Sciatic nerve (tissue), 2 donors: ENCODE measurements at regions not wholly inside any gene's neighbourhood (a gene's known extent, or its start where the extent isn't known, plus 50 kb on each side); places are given as distances from the start of the nearest gene placed in this dataset.

Source experiments
- ATAC-seq: fragments of 200-7000 bp; cut with Tn5 transposase; one replicate; pipeline ENCODE4 v1.9.1; 2020; ENCODE audit warnings: mild to moderate bottlenecking, moderate library complexity
- DNase-seq: peaks from one replicate; pipeline ENCODE4 v3.0.0-alpha.2; 2020; ENCODE audit warnings: low spot score
- intact Hi-C: fragments of 100-400 bp; cut with DNase I; formaldehyde crosslinking; loops from one replicate; pipeline ENCODE4 v1.14.2; 2022
- donor health status: DM: no; HTN: no; CAD: no.
- donor health status: DM: no; HTN: no; CAD: no.

- intact Hi-C loops, result loop anchor here (5.0 kb wide), 1 partner anchor 172 kb away; no protein-coding TSS in a partner anchor
- ATAC-seq (no peak), DNase-seq (no peak)
These were observed 383.3 kb upstream of the MYT1L start for GRCh38 chr2:2714408-2714807.

- DNase-seq (no peak), ATAC-seq (no peak)
- intact Hi-C loops, result no loop called here
These were observed 378.3 kb upstream of the MYT1L start for GRCh38 chr2:2709431-2709770.

- no peak for DNase-seq
- ATAC-seq, result no peak
- intact Hi-C loops, result no loop called here
These were observed 377.7 kb upstream of the MYT1L start for GRCh38 chr2:2708575-2709430.

GRCh38 chr2:2707206-2707991 lies 376.3 kb upstream of the MYT1L start:
- no peak for ATAC-seq
- no peak for DNase-seq
- intact Hi-C loops, result no loop called here

- ATAC-seq, result no peak
- DNase-seq, result no peak
- intact Hi-C loops, result no loop called here
These were observed 375.2 kb upstream of the MYT1L start for GRCh38 chr2:2706306-2706705.

- intact Hi-C loops, result no loop called here
- no peak for ATAC-seq
- no peak for DNase-seq
These were observed 374.8 kb upstream of the MYT1L start for GRCh38 chr2:2705871-2706270.

GRCh38 chr2:2704428-2705090 lies 373.5 kb upstream of the MYT1L start:
- no peak for ATAC-seq
- intact Hi-C loops, result no loop called here
- no peak for DNase-seq

GRCh38 chr2:2703762-2704427 lies 372.8 kb upstream of the MYT1L start:
- DNase-seq (no peak), ATAC-seq (no peak)
- intact Hi-C loops, result no loop called here

- intact Hi-C loops, result no loop called here
- DNase-seq (no peak), ATAC-seq (no peak)
These were observed 372.1 kb upstream of the MYT1L start for GRCh38 chr2:2703172-2703571.

- ATAC-seq (no peak), DNase-seq (no peak)
- intact Hi-C loops, result no loop called here
These were observed 371.3 kb upstream of the MYT1L start for GRCh38 chr2:2702385-2702784.

GRCh38 chr2:2701813-2702212 lies 370.7 kb upstream of the MYT1L start:
- DNase-seq (no peak), ATAC-seq (no peak)
- intact Hi-C loops, result no loop called here

- DNase-seq (no peak), ATAC-seq (no peak)
- intact Hi-C loops, result no loop called here
These were observed 370.2 kb upstream of the MYT1L start for GRCh38 chr2:2701176-2701781.

GRCh38 chr2:2699121-2699505 lies 368.0 kb upstream of the MYT1L start:
- intact Hi-C loops, result no loop called here
- DNase-seq (no peak), ATAC-seq (no peak)

GRCh38 chr2:2698182-2699120 lies 367.4 kb upstream of the MYT1L start:
- intact Hi-C loops, result no loop called here
- DNase-seq, result no peak
- ATAC-seq, result no peak

GRCh38 chr2:2696733-2697455 lies 365.8 kb upstream of the MYT1L start:
- DNase-seq, result no peak
- intact Hi-C loops, result no loop called here
- no peak for ATAC-seq

- no peak for DNase-seq
- intact Hi-C loops, result no loop called here
- ATAC-seq, result no peak
These were observed 365.2 kb upstream of the MYT1L start for GRCh38 chr2:2696325-2696724.

- ATAC-seq, result no peak
These were observed 363.7 kb upstream of the MYT1L start for GRCh38 chr2:2694746-2695145.

More at GRCh38 chr2:2694746-2695145, 363.7 kb upstream of the MYT1L start:
- intact Hi-C loops, result no loop called here
- no peak for DNase-seq
